GM12878 (cell line): ENCODE measurements at regions not wholly inside any gene's neighbourhood (a gene's known extent, or its start where the extent isn't known, plus 50 kb on each side); places are given as distances from the start of the nearest gene placed in this dataset.

Experiments
- CHD1 ChIP-seq: IDR thresholded peaks from 2 replicates; pipeline ENCODE4 v1.6.1; 2012; ENCODE audit warnings: low read depth, low read length, improper control_type of control experiment
- EP300 ChIP-seq, 2 experiments: fragments of 150-350 bp in 1 of 2; IDR thresholded peaks; 2 replicates each; pipeline ENCODE4 v1.6.1; 2011 to 2012; ENCODE audit warnings: low read depth in 2 of 2, low read length in 2 of 2, borderline replicate concordance in 1 of 2, improper control_type of control experiment in 1 of 2, inconsistent platforms in 1 of 2; ENCODE audit not compliant: control insufficient read depth in 1 of 2
- ESRRA ChIP-seq: IDR thresholded peaks from 2 replicates; pipeline ENCODE4 v1.6.1; 2012; ENCODE audit warnings: mild to moderate bottlenecking, low read length, improper control_type of control experiment
- FOS ChIP-seq: IDR thresholded peaks from 3 replicates; pipeline ENCODE4 v1.6.1; 2011; ENCODE audit warnings: borderline replicate concordance; ENCODE audit not compliant: insufficient read length; ENCODE audit errors: extremely low read depth
- HDAC2 ChIP-seq: fragments of 200-600 bp; sonication (generic); IDR thresholded peaks from 2 replicates; pipeline ENCODE4 v1.6.1; 2017
- POLR2A ChIP-seq: IDR thresholded peaks from 2 replicates; pipeline ENCODE4 v1.6.1; 2011; ENCODE audit warnings: low read depth, mild to moderate bottlenecking, low read length
- SRF ChIP-seq, 2 experiments: IDR thresholded peaks; 2 replicates each; pipeline ENCODE4 v1.6.1; 2011; ENCODE audit warnings: low read depth in 2 of 2, low read length in 2 of 2, mild to moderate bottlenecking in 1 of 2, moderate library complexity in 1 of 2
- ZNF274 ChIP-seq: IDR thresholded peaks from one replicate; pipeline ENCODE4 v1.8.0; 2011; ENCODE audit not compliant: insufficient read length, insufficient read depth
- TF ChIP-seq, protein P1 (sequence below): IDR thresholded peaks from 2 replicates; pipeline ENCODE4 v1.6.1; 2011; ENCODE audit warnings: borderline replicate concordance, low read depth, mild to moderate bottlenecking, moderate library complexity, low read length; ENCODE audit not compliant: insufficient read depth, poor library complexity, severe bottlenecking
- TF ChIP-seq, protein P2 (sequence below), 3 experiments: IDR thresholded peaks in 2 of 3; conservative IDR thresholded peaks in 1 of 3; 2 replicates each; pipeline ENCODE4 v1.5.1; 2011; ENCODE audit warnings: low read depth in 3 of 3, low read length in 3 of 3, mild to moderate bottlenecking in 3 of 3, control low read depth in 2 of 3, moderate library complexity in 2 of 3, inconsistent platforms in 1 of 3, mixed read lengths in 1 of 3; ENCODE audit not compliant: control insufficient read depth in 2 of 3, insufficient read depth in 1 of 3; ENCODE audit errors: extremely low read depth in 1 of 3
- TF ChIP-seq, protein P3 (sequence below): IDR thresholded peaks from 2 replicates; pipeline ENCODE4 v1.6.1; 2011; ENCODE audit warnings: mild to moderate bottlenecking, low read depth, low read length, moderate library complexity; ENCODE audit not compliant: insufficient replicate concordance

DNA sequence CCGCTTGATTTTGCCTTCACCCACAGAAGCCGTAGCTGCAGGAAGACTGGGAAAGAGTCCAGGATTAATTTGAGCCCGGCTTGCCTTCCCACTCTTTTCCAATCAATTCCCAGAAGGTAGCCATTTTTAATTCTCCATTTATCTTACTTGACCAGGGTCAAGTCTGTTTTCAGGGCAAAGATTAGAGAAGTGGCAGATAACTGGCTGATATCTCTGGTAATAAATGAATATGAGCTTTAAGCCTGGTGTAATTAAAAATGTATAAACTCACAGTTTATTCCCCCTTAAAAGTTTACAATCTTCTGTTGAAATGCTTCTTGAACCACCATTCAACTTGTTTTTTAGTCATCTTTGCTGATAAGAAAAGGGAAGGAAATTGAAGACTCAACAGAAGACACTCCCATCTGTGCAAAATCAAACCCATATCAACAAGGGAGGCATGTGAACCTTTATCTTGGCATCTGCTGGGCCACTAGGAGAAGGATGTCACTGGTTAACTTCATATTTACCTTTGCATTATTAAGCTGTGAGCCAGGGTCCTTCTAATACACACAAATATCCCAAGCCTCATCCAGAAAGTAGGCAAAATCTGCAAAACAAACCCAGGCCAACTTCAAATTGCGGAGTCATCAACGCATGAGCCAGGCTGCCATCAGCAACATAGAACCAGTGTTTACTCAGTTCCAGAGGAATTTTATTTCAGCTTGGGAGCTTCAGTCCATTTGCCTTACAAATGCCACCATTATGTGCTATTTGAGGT lies 314.6 kb upstream of the MAF start:
- TF ChIP-seq ZNF274 (no peak), POLR2A (no peak), FOS (no peak), SRF (IDR thresholded peaks at IDR 0.05; ENCODE audit: low read depth in 2 of 2, low read length in 2 of 2) (no peak), CHD1 (no peak), HDAC2 (no peak), ESRRA (no peak), EP300 (IDR thresholded peaks at IDR 0.05; ENCODE audit: borderline replicate concordance in 1 of 2, control insufficient read depth in 1 of 2, low read depth in 2 of 2, low read length in 2 of 2) (no peak)
- TF ChIP-seq, protein P1, sequence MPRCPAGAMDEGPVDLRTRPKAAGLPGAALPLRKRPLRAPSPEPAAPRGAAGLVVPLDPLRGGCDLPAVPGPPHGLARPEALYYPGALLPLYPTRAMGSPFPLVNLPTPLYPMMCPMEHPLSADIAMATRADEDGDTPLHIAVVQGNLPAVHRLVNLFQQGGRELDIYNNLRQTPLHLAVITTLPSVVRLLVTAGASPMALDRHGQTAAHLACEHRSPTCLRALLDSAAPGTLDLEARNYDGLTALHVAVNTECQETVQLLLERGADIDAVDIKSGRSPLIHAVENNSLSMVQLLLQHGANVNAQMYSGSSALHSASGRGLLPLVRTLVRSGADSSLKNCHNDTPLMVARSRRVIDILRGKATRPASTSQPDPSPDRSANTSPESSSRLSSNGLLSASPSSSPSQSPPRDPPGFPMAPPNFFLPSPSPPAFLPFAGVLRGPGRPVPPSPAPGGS = no peak
- TF ChIP-seq, protein P2, sequence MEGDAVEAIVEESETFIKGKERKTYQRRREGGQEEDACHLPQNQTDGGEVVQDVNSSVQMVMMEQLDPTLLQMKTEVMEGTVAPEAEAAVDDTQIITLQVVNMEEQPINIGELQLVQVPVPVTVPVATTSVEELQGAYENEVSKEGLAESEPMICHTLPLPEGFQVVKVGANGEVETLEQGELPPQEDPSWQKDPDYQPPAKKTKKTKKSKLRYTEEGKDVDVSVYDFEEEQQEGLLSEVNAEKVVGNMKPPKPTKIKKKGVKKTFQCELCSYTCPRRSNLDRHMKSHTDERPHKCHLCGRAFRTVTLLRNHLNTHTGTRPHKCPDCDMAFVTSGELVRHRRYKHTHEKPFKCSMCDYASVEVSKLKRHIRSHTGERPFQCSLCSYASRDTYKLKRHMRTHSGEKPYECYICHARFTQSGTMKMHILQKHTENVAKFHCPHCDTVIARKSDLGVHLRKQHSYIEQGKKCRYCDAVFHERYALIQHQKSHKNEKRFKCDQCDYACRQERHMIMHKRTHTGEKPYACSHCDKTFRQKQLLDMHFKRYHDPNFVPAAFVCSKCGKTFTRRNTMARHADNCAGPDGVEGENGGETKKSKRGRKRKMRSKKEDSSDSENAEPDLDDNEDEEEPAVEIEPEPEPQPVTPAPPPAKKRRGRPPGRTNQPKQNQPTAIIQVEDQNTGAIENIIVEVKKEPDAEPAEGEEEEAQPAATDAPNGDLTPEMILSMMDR (IDR thresholded peaks at IDR 0.05 in 2 of 3, conservative IDR thresholded peaks at IDR 0.05 in 1 of 3; ENCODE audit: control insufficient read depth in 2 of 3, extremely low read depth in 1 of 3, insufficient read depth in 1 of 3, low read depth in 3 of 3, low read length in 3 of 3) = no peak
- TF ChIP-seq, protein P3, sequence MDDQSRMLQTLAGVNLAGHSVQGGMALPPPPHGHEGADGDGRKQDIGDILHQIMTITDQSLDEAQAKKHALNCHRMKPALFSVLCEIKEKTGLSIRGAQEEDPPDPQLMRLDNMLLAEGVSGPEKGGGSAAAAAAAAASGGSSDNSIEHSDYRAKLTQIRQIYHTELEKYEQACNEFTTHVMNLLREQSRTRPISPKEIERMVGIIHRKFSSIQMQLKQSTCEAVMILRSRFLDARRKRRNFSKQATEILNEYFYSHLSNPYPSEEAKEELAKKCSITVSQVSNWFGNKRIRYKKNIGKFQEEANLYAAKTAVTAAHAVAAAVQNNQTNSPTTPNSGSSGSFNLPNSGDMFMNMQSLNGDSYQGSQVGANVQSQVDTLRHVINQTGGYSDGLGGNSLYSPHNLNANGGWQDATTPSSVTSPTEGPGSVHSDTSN = no peak
